NCI-H187 (cell line): ENCODE measurements at regions not wholly inside any gene's neighbourhood (a gene's known extent, or its start where the extent isn't known, plus 50 kb on each side); places are given as distances from the start of the nearest gene placed in this dataset.

Source experiments
- DNase-seq, 2 experiments: peaks; one replicate each; lab custom pipeline; 2025; lab: John Stamatoyannopoulos, UW

GRCh38 chr14:105776924-105777323 lies 250.5 kb downstream of the TMEM121 start:
- no peak for DNase-seq

- no peak for DNase-seq
Measured at GRCh38 chr14:105783707-105784106, 257.3 kb downstream of the TMEM121 start.

GRCh38 chr14:105793836-105794235 lies 267.5 kb downstream of the TMEM121 start:
- no peak for DNase-seq

DNA sequence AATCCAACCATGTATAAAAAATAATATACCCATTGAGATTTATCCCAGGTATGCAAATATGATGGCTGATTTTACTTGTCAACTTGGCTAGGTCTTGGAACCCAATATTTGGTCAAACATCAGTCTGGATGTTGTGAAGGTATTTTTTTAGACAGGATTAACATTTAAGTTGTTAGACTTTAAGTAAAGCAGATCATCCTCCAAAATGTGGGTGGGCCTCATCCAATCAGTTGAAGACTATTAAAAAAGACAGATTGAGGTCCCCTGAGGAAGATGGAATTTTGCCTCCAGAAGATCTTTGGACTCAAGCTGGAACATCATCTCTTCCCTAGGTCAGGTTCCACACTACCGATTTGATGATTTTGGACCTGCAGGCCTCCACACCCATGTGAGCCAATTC lies 271.2 kb downstream of the TMEM121 start:
- DNase-seq, result no peak

GRCh38 chr14:105805701-105806100 lies 279.3 kb downstream of the TMEM121 start:
- DNase-seq, result no peak

DNA sequence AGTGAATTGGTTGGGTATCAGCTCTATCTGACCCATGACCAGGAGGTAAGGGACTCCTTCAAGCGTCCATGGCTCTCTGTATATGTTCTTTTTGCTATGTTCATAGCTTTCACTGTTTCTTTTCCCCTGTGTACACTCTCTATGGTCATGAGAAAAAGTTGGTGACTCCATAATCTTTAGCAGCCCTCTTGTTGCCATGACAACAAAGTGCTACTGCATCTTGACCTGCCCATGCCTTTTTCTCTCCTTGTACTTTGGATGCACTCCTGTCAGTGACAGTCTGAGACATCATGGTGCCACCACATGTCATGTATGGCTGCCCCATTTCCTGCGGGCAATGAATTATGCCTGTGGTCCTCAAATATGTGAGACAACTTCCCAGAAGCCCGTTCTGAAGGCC lies 280.2 kb downstream of the TMEM121 start:
- no peak for DNase-seq

DNA sequence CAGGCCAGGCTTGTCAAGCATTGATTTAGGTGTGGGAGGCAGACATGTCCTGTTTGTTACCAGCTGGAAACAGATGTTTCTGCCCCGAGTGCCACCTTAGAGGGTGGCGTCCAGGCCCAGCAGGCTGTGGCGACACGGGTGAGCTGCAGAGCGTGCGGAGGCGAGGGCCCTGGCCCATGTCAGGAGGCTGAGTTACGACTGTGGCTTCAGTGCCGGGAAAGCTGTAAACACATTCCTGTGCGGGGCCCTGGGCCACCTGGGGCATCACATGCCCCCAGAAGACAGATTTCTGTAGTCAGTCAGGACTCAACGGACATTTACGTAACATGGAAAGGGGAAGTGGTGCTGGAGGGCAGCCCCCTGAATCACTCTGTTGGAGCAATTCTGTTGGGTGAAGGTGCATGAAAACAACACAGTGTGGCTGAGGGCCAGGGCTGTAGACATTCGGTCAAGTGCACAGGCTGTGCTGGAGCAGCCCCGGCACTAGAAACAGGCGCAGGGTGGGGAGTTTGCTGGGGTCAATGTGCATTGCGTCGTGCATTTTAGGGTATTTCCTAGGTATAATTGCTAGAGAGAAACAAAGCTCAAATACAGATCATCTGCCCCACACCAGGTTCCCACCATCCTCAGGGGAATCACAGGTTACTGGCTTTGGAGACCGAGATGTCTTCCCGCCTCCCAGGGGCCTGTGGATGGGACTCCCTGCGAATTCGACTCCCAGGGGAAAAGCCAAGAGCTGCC lies 291.8 kb downstream of the TMEM121 start:
- no peak for DNase-seq

DNA sequence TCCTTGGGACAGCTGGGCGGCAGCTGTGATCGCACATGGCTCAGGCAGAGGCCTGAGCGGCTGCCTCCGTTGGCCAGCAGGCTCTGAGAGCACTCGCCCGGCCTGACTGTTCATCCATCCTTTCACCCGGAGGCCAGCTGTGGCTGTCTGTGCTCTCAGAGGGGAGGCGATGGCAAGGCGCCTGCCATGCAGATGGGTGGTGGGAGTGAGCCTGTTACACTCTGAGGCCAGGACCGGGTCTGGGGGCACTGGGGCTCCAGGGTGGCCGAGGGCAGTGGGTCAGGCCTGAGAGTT lies 292.3 kb downstream of the TMEM121 start:
- no peak for DNase-seq

GRCh38 chr14:105830171-105830570 lies 303.8 kb downstream of the TMEM121 start:
- no peak for DNase-seq

GRCh38 chr14:105836160-105836559 lies 309.8 kb downstream of the TMEM121 start:
- no peak for DNase-seq

DNA sequence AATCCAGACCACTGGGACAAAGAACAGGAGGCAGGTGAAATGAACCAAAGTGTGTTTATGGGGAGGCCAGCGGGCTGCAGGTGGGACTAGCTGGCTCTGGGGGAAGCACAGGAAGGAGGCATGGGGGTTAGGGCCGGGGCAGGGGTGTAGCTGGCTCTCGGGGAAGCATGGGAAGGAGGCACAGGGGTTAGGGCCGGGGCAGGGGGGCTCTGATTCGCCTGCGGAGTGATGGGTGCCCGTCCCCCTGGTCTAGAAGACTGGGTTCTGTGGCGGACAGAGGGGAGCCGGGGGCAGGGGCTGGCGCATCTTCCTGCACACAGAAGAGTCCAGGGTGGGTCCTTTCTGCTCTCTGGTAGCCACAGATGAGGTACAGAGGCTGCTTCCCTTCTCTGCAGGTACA lies 310.3 kb downstream of the TMEM121 start:
- DNase-seq, result no peak

DNA sequence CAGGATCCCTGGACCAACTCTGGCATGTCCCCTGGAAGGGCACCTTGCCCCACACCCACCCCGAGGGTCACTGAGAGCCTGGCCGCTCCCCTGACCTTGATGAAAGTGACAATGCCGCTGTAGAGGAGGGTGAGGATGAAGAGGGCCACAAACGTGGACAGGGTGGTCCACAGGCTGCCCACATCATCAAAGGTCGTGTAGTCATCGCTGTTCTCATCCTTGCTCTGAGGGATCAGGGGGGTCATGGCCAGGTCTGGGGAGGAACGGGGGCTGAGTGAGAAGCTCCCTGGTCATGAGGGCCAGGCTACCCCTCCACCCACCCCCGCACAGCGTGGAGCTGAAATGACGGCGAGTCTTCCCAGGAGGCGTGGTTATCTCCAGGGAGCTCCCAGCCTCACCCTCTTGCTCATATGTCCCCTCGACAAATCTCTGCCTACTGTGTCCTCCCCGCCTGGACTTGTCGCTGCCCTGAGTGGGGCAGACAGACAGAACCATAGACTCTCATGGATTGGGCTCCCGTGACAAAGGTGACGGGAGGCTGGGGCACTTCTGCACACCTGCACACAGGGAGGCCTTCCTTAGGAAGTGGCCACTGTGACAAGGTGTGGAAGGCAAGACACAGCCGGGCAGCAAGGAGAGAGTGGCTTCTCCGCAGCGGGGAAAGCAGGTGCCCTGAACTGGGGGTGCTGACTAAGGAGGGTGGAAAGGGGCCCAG lies 311.1 kb downstream of the TMEM121 start:
- no peak for DNase-seq

GRCh38 chr14:105838107-105838506 lies 311.7 kb downstream of the TMEM121 start:
- no peak for DNase-seq

GRCh38 chr14:105838591-105839424 lies 312.4 kb downstream of the TMEM121 start:
- DNase-seq, result no peak

GRCh38 chr14:105839425-105840265 lies 313.3 kb downstream of the TMEM121 start:
- DNase-seq, result no peak

- no peak for DNase-seq
Measured at GRCh38 chr14:105840266-105841021, 314.1 kb downstream of the TMEM121 start.

DNA sequence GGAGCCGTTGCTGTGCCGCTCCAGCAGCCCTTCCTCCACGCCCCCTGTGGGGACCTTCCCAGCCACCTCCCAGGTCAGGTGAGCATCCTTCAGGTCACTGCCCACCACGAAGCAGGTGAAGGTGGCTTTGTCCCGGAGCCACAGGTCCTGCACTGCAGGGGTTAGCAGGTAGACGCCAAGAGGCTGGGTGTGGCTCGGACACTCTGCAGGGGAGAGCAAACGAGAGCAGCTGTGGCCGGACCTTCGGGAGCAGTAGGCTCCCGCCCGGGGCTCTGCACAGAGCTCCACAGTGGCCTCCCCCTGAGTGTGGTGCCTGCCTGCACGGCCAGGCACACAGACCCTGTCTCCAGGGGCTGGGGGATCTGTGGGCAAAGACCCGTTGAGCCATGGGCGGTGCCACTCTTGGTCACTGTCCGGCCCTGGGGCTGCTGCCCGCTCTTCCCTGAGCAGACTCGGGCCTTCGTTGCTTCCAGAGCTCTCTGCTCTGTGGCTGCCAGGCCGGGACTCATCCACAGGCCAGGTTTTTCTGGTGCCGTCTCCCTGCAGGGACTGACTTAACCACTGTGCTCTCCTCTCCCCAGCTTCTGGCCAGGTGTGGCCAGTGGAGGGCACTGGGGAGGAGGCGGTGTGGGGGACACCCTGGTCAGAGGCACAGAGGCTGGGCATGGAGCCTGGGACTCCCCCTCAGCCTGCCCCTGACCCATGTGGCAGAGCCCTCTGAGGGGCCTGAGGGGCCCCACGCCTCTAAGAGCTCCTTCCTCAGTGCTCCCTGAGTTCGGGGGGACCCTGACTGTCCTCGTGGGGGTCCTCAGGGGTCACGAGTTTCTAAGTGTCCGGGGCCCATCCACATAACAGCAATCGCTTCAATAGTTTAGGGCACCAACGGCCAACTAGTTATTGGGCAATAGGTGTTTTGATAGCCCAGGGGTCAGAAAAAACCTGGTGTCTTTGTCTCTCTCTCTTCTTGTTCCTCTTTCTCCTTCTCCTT lies 314.9 kb downstream of the TMEM121 start:
- no peak for DNase-seq

DNA sequence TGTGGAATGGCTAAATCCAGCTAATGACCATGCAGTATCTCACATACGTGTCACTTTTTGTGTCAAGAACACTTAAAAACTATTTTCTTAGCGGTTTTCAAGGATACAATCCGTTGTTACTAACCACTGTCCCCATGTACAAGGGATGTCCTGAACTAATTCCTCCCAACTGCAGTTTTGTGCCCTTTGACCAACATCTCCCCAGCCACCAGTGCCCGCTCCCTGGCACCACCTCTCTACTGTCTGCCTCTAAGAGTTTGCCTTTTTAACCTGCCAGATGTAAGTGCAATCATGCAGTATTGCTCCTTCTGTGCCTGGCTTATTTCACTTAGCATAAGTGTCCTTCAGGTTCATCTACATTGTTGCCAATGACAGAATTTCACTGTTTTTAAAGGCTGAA lies 315.7 kb downstream of the TMEM121 start:
- no peak for DNase-seq

DNA sequence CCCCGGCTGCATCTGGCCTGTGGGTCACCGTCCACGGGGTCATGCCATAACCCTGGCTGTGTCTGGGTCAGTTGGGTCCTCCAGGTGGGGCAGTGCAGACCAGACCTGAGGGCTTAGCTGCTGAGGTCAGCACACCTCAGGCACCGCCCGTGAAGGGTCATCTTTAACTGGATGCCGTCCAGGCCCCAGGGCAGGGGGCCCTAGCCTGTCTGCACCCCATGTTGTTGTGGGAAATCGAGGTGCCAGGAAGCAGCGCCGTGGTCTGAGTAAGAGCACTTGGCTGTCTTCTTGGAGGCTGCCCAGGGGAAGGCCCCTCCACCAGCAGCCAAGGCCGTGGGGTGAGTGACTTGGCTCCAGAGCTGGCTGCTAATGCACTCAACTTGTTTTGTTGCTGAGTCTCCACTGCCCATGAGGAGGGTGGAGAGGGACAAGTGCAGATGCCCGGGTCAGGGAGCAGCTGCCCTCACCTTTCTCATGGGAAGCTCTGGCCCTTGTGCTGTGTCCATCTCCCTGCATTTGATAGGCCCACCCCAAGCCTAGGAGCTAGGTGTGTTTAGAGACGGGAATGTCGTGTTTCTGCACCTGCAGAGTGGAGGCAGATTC lies 317.2 kb downstream of the TMEM121 start:
- DNase-seq, result no peak
